GM21619 (cell line): ENCODE measurements at regions not wholly inside any gene's neighbourhood (a gene's known extent, or its start where the extent isn't known, plus 50 kb on each side); places are given as distances from the start of the nearest gene placed in this dataset.

Experiments used
- ATAC-seq: cut with Tn5 transposase; IDR thresholded peaks from one replicate; pipeline ENCODE4 v1.9.1; 2021; ENCODE audit not compliant: unreplicated experiment

GRCh38 chr7:41147606-41148485, 555.0 kb downstream of the INHBA start:
- ATAC-seq = no peak

GRCh38 chr7:41146429-41146828, 556.5 kb downstream of the INHBA start:
- no peak for ATAC-seq

GRCh38 chr7:41145656-41146055, 557.2 kb downstream of the INHBA start:
- ATAC-seq = no peak

- ATAC-seq = no peak
Measured at GRCh38 chr7:41142904-41143473, 559.9 kb downstream of the INHBA start.

- ATAC-seq = no peak
Measured at GRCh38 chr7:41139789-41140188, 563.1 kb downstream of the INHBA start.

GRCh38 chr7:41136551-41136950, 566.3 kb downstream of the INHBA start:
- ATAC-seq = no peak

GRCh38 chr7:41135511-41135910, 567.4 kb downstream of the INHBA start:
- ATAC-seq = no peak

- peak; percentile 87 for ATAC-seq
Measured at GRCh38 chr7:41134300-41135255, 568.3 kb downstream of the INHBA start.

GRCh38 chr7:41133690-41134299, 569.1 kb downstream of the INHBA start:
- peak; percentile 42 for ATAC-seq

- ATAC-seq = no peak
Measured at GRCh38 chr7:41131956-41132355, 570.9 kb downstream of the INHBA start.

- no peak for ATAC-seq
Measured at GRCh38 chr7:41130561-41131236, 572.2 kb downstream of the INHBA start.

GRCh38 chr7:41130086-41130485, 572.8 kb downstream of the INHBA start:
- no peak for ATAC-seq

GRCh38 chr7:41125343-41125742, 577.5 kb downstream of the INHBA start:
- no peak for ATAC-seq

- no peak for ATAC-seq
Measured at GRCh38 chr7:41122256-41122987, 580.5 kb downstream of the INHBA start.

- ATAC-seq = no peak
Measured at GRCh38 chr7:41121228-41121627, 581.7 kb downstream of the INHBA start.

GRCh38 chr7:41118486-41118885, 584.4 kb downstream of the INHBA start:
- ATAC-seq = no peak

- no peak for ATAC-seq
Measured at GRCh38 chr7:41117431-41117830, 585.5 kb downstream of the INHBA start.

- no peak for ATAC-seq
Measured at GRCh38 chr7:41116817-41117216, 586.1 kb downstream of the INHBA start.

GRCh38 chr7:41116337-41116736, 586.6 kb downstream of the INHBA start:
- no peak for ATAC-seq

- ATAC-seq = no peak
Measured at GRCh38 chr7:41114691-41115090, 588.2 kb downstream of the INHBA start.
